Activated CD4-positive, alpha-beta T cell treated with anti-CD3 and anti-CD28 coated beads, Interleukin-2, amount 50 U/mL, for 16 hours (primary cell): ENCODE measurements at regions not wholly inside any gene's neighbourhood (a gene's known extent, or its start where the extent isn't known, plus 50 kb on each side); places are given as distances from the start of the nearest gene placed in this dataset.

ENCODE experiments used
- DNase-seq: peaks from one replicate; pipeline ENCODE4 v3.0.0-alpha.2; 2020

GRCh38 chr1:18535391-18536210 lies 54.9 kb downstream of the KLHDC7A start:
- no peak for DNase-seq

GRCh38 chr1:18536356-18536755 lies 55.6 kb downstream of the KLHDC7A start:
- DNase-seq, result no peak

- no peak for DNase-seq
Observed at GRCh38 chr1:18536915-18537314, 56.2 kb downstream of the KLHDC7A start.

GRCh38 chr1:18537386-18538306 lies 56.9 kb downstream of the KLHDC7A start:
- no peak for DNase-seq

- no peak for DNase-seq
Observed at GRCh38 chr1:18539171-18539570, 58.4 kb downstream of the KLHDC7A start.

- no peak for DNase-seq
Observed at GRCh38 chr1:18540136-18540765, 59.5 kb downstream of the KLHDC7A start.

GRCh38 chr1:18541046-18541795 lies 60.5 kb downstream of the KLHDC7A start:
- no peak for DNase-seq

GRCh38 chr1:18542351-18542750 lies 61.6 kb downstream of the KLHDC7A start:
- DNase-seq, result no peak

GRCh38 chr1:18546026-18546425 lies 65.3 kb downstream of the KLHDC7A start:
- no peak for DNase-seq

- DNase-seq, result no peak
Observed at GRCh38 chr1:18547460-18547859, 66.7 kb downstream of the KLHDC7A start.

GRCh38 chr1:18548643-18549042 lies 67.9 kb downstream of the KLHDC7A start:
- DNase-seq, result no peak

- DNase-seq, result no peak
Observed at GRCh38 chr1:18549106-18549505, 68.4 kb downstream of the KLHDC7A start.

- no peak for DNase-seq
Observed at GRCh38 chr1:18549906-18550305, 69.2 kb downstream of the KLHDC7A start.

- no peak for DNase-seq
Observed at GRCh38 chr1:18552631-18553030, 71.9 kb downstream of the KLHDC7A start.

- no peak for DNase-seq
Observed at GRCh38 chr1:18553388-18553787, 72.7 kb downstream of the KLHDC7A start.

- DNase-seq, result no peak
Observed at GRCh38 chr1:18554099-18554498, 73.4 kb downstream of the KLHDC7A start.

GRCh38 chr1:18554597-18554996 lies 73.9 kb downstream of the KLHDC7A start:
- no peak for DNase-seq

GRCh38 chr1:18555036-18555435 lies 74.3 kb downstream of the KLHDC7A start:
- DNase-seq, result no peak

- DNase-seq, result peak; percentile 8
Observed at GRCh38 chr1:18556364-18556763, 74.3 kb upstream of the PAX7 start.

GRCh38 chr1:18557621-18558465 lies 72.8 kb upstream of the PAX7 start:
- peak; percentile 12 for DNase-seq

- no peak for DNase-seq
Observed at GRCh38 chr1:18560692-18561091, 70.0 kb upstream of the PAX7 start.

GRCh38 chr1:18561967-18562366 lies 68.7 kb upstream of the PAX7 start:
- no peak for DNase-seq
